ENCODE measurements at regions not wholly inside any gene's neighbourhood (a gene's known extent, or its start where the extent isn't known, plus 50 kb on each side); places are given as distances from the start of the nearest gene placed in this dataset.

DNA sequence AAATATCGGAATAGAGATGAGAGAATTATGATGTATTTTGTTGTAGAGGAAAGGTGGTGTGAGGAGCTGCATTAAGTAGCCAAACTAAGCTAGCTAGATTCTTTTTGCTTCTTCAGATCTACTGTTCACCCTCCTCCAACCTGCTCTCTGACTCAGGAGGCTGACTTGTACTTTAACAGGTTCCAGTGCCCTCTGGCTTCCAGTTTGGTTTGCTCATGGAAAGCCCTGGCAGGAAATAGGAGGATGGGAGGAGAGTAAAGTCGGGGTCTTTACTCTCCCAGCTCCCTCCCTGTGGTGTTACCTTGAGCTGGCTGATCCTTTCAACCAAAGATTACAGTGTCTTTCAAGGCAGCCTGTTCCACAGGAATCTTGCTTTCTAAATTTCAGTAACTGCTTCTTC lies 277.0 kb upstream of the EDA2R start:
- TF ChIP-seq, protein P1, sequence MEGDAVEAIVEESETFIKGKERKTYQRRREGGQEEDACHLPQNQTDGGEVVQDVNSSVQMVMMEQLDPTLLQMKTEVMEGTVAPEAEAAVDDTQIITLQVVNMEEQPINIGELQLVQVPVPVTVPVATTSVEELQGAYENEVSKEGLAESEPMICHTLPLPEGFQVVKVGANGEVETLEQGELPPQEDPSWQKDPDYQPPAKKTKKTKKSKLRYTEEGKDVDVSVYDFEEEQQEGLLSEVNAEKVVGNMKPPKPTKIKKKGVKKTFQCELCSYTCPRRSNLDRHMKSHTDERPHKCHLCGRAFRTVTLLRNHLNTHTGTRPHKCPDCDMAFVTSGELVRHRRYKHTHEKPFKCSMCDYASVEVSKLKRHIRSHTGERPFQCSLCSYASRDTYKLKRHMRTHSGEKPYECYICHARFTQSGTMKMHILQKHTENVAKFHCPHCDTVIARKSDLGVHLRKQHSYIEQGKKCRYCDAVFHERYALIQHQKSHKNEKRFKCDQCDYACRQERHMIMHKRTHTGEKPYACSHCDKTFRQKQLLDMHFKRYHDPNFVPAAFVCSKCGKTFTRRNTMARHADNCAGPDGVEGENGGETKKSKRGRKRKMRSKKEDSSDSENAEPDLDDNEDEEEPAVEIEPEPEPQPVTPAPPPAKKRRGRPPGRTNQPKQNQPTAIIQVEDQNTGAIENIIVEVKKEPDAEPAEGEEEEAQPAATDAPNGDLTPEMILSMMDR (conservative IDR thresholded peaks at IDR 0.05; ENCODE audit: control insufficient read depth, insufficient read depth, low read depth, low read length): no peak
- H3K4me3 ChIP-seq (ENCODE audit: control insufficient read depth, low read depth, low read length): no peak overlapping the region
- no peak for DNase-seq (ENCODE audit: low read depth)

DNA sequence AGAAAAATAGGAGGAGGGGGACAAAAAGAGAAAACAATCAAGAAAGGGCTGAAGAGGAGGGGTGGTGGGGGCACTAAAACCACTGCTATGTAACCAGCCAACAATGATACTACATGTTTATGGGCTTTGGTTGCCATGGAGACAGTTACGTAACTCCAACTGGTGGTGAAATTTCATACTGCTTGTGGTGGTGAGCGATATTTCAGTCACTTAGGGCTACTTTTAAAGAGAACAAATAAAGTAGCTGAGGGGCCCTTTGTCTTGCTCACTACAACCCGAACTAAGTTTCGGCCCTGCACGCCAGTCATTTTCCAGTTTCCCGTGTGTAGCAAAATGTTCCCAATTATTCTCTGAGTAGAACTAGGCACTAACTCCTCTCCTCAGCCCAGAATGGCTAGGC lies 275.2 kb upstream of the EDA2R start:
- no peak overlapping the region for H3K4me3 ChIP-seq (ENCODE audit: control insufficient read depth, low read depth, low read length)
- peak; percentile 15 for DNase-seq (ENCODE audit: low read depth)
- TF ChIP-seq, protein P1 (conservative IDR thresholded peaks at IDR 0.05; ENCODE audit: control insufficient read depth, insufficient read depth, low read depth, low read length): no peak

DNA sequence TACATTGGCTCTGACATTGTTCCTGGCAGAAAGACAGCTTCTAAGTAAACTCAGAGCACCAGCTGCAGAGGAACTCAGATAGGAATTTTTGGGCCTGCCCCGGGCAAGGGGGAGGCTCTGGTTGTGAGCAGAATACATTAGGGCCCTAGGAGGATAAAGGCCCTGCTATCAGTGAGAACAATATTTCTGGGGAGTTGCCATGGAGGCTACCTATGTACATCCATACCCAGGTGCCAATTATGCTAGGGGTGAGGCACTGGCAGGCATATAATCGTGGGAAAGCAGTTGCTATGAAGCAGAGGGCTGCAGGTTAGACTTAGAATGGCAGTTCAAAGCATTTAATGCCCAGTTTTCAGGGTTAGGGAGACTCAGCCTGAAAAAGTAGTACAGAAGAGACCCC lies 273.5 kb upstream of the EDA2R start:
- DNase-seq (ENCODE audit: low read depth): no peak
- H3K4me3 ChIP-seq (ENCODE audit: control insufficient read depth, low read depth, low read length): no peak overlapping the region
- TF ChIP-seq, protein P1 (conservative IDR thresholded peaks at IDR 0.05; ENCODE audit: control insufficient read depth, insufficient read depth, low read depth, low read length): no peak

DNA sequence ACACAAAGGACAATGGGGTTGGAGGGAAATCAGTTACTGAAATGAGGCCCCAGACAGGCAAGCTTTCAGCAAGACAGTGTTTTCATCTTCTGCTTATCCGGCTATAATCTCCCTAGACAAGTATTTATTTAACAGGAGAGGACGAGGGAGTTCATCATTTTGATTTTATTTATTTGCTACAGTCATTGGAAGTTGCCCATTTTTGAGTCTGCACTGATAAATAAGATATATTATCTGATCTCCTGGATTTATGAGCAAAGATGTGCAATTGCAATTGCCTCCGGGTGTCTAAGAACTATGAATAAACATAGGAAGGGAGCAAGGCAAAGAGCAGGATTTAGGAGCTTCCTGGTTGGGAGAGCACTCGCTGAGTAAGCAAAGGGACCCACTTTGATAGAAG lies 263.2 kb upstream of the EDA2R start:
- no peak overlapping the region for H3K4me3 ChIP-seq (ENCODE audit: control insufficient read depth, low read depth, low read length)
- DNase-seq (ENCODE audit: low read depth): no peak
- TF ChIP-seq, protein P1 (conservative IDR thresholded peaks at IDR 0.05; ENCODE audit: control insufficient read depth, insufficient read depth, low read depth, low read length): no peak

DNA sequence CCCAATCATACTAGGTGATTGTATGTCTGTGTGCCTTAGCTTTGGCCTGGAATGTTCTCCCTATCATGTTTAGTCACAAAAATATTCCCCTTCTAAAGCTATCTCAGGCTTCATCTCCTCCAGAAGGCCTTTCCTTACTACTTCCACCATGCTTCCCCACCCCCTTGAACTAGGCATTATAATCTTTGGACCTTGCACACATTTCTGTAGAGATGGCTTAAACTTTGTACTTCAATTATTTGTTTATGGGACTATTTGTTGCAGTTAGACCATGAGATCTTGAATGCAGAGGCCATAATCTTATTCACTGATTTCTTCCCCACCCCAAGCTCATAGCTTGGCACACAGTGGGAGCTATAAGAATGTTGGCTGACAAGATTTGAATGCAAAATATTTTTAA lies 262.0 kb upstream of the EDA2R start:
- TF ChIP-seq, protein P1 (conservative IDR thresholded peaks at IDR 0.05; ENCODE audit: control insufficient read depth, insufficient read depth, low read depth, low read length): no peak
- H3K4me3 ChIP-seq (ENCODE audit: control insufficient read depth, low read depth, low read length): no peak overlapping the region
- no peak for DNase-seq (ENCODE audit: low read depth)

DNA sequence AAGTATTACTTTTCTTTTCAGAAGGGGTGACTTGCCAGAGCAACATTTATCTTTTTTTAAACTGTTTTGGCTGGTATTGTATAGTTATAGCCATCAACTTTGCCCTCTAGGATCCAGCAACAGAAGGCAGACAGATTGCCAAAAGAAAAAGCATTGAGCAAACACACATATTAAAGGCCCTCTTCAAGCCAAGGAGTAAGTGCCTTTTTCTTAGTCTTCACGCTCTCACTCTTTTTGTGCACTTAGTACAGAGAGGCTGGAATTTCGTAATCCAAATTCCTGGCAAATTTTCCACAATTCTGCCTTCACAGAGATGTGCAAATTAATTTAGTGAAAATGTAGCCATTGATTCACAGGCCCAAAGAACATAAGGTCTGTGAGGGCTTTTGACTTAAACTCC lies 253.1 kb upstream of the EDA2R start:
- no peak overlapping the region for H3K4me3 ChIP-seq (ENCODE audit: control insufficient read depth, low read depth, low read length)
- TF ChIP-seq, protein P1 (conservative IDR thresholded peaks at IDR 0.05; ENCODE audit: control insufficient read depth, insufficient read depth, low read depth, low read length): no peak

DNA sequence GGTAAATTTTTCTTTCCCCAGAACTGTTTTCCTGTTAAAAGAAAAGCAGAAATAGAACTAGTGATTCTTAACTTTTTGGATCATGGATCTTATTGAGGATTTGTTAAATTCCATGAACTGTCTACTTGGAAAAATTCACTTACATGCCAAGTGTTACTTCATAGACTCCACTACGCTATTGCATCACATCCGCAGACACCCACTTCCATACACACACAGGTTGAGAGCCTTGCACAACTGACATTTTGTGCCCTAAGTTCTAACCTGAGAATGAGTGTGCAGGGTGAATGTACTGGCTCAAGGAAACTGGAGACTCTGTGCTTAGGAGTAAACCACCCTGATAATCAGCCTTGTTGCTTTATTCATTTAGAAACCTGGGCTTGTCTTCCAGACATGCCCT lies 250.5 kb upstream of the EDA2R start:
- TF ChIP-seq, protein P1 (conservative IDR thresholded peaks at IDR 0.05; ENCODE audit: control insufficient read depth, insufficient read depth, low read depth, low read length): no peak

More for the DNA sequence above, 253.1 kb upstream of the EDA2R start:
- no peak for DNase-seq (ENCODE audit: low read depth)

More for the DNA sequence above, 250.5 kb upstream of the EDA2R start:
- DNase-seq (ENCODE audit: low read depth): no peak
- no peak overlapping the region for H3K4me3 ChIP-seq (ENCODE audit: control insufficient read depth, low read depth, low read length)
